HG03439 (cell line): ENCODE measurements at regions not wholly inside any gene's neighbourhood (a gene's known extent, or its start where the extent isn't known, plus 50 kb on each side); places are given as distances from the start of the nearest gene placed in this dataset.
"Not testable (repeated sequence)": the region's sequence is repeated elsewhere in the genome, so short reads cannot be mapped to it uniquely, and the experiment has no call there.

Source experiments
- ATAC-seq: cut with Tn5 transposase; IDR thresholded peaks from one replicate; pipeline ENCODE4 v1.9.1; 2021; ENCODE audit warnings: mild to moderate bottlenecking, moderate library complexity; ENCODE audit not compliant: unreplicated experiment

DNA sequence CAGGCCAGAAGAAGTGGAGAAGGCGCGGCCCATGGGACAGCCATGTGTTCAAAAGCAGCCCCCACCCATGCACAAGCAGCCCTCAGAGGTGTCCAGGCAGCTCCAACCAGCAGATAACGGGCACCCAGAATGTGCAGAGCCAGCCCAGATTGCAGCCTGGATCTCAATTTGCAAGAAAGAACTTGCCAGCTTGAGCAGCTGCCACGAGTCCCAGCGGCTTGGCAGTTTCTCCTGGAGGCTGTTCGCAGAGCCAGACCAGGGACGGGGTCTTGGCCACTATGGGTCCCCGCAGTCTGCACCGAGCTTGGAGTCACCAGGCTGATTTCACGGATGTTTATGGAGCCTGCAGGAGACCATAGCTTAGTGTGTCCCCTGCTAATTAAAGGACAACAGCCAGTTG is 61.4 kb upstream of the SULF2 start:
- not testable (repeated sequence) for ATAC-seq

DNA sequence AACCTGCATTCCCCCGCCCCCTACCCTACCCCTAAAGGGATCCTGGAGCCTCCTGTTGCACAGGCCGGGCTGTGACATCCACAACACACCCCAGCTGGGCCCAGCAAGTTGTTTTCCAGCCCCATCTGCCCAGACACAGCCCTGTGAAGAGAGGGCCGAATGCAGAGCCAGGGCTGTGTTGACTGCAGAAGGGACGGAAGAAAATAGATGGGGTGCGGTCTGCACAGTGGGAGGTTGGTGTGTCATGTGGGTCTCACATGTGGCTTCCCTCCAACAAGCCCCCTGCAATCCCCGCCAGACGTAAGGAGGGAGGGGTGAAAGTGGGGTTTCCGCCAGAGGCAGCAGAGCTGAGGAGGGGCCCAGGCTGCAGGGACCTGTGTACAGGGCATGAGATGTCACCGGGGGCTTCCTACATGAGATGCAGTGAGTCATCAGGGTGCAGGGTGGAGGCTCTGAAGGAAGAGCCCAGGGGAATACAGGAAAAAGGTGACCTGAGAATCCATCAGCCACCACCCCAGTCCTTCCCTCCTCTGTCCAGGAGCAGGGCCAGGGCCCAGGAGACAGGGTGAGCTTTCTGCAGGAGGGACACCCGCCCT is 60.2 kb upstream of the SULF2 start:
- ATAC-seq = not testable (repeated sequence)

DNA sequence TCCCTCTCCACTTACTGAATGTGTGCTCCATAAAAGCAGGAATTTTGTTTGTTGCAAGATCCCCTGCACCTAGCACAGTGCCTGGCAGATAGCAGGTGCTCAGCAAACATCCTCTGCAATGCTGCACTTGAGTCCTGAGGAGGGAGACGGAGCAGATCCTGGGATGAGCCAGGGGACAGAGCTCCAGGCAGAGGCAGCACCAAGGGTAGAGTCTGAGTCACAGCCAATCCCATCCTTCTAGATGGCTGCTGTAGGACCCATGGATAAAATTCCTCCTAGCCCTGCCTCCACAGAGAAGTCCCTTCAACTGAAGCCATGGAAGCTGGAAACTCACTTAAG is 59.3 kb upstream of the SULF2 start:
- ATAC-seq = not testable (repeated sequence)

DNA sequence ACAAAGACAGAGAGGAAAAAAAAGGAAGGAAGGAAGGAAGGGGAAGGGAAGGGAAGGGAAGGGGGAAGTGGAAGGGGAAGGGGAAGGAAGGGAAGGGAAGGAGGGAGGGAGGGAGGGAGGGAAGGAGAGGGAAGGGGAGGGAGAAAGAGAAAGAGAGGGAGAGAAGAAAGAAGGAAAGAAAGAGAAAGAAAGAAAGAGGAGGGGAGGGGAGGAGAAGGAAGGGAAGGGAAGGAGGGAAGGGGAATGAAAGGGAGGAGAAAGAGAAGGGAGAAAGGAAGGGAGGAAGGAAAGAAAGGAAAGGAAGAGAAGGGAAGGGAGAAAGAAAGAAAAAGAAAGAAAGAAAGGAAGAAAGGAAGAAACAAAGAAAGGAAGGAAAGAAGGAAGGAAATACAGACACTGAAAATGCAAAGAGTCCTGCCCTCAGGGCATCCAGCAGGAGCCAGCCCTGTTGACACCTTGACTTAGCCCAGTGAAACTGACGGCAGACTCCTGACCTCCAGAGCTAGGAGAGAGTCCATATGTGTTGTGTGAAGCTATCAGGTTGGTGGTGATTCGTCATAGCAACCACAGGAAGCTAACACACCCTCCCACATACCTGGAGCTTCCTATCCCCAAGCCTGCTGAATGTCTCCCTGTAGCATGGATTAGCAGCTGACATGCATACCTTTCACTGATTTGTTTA is 58.7 kb upstream of the SULF2 start:
- ATAC-seq = no peak

DNA sequence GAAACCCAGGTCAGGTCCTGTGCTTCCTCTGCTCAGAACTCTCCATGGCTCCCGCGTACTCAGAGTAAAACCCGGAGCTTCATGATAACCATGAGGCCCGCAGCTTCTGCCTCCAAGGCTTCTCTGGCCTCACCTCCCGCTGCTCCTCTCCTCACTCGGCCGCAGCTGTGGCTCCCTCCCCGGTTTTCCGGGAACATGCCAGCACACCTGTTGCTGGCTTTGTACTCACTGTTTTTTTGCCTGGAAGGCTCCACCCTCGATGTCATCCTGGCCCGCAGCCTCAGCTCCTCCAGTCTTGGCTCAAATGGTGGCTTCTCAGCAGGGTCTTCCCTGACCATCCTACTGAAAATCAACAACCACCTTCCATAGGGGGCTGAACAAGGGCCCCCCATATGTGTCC is 57.7 kb upstream of the SULF2 start:
- not testable (repeated sequence) for ATAC-seq

DNA sequence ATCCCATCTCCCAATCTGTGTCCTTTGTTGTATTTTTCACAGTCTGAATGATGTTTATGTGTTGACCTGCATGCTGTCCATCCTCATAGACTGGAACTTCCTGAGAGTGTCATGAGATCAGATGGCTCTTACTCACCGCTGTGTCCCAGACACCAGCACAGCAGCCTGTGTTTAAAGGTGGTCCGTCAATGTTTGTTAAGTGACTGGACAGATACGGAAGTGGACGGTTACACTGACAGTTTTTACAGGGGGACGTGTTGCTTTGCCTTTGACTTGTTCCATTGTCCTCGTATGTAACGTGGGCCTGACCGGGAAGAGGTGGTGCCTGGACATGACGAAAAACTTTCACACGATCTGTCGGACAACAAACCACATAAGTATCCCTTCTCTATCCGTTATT is 56.7 kb upstream of the SULF2 start:
- ATAC-seq = not testable (repeated sequence)

DNA sequence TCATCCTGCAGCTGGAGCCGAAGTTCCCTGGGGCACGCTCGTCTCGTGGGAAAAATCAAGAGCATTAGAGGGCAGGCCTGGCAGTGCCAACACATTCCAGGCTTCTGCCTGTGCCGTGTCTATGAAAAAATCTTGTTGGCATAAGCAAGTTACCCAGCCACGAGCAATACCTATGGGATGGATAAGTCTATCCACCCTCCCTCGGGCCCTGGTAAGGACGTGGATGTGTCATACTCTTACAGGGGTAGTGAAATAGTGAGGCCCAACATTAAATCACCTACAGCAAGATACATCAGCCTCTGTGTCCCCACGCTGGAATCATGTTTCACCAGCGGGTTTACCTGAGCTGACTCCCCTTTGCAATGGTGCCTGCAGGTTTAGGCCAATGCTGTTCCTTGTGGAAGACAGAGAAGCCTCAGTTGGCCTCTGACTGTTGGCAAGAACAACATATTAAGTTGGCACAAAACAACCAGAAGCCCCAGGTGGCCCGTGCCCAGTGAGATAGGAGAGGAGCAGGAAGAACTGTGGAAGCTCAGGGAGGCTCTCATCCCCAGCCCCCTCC is 51.1 kb upstream of the SULF2 start:
- ATAC-seq = not testable (repeated sequence)
